Embryonic facial prominence (tissue), 1 donor: ENCODE measurements at regions not wholly inside any gene's neighbourhood (a gene's known extent, or its start where the extent isn't known, plus 50 kb on each side); places are given as distances from the start of the nearest gene placed in this dataset.

Experiments used
- DNase-seq: peaks from one replicate; pipeline ENCODE4 v3.0.0-alpha.2; 2016; ENCODE audit errors: extremely low spot score

DNA sequence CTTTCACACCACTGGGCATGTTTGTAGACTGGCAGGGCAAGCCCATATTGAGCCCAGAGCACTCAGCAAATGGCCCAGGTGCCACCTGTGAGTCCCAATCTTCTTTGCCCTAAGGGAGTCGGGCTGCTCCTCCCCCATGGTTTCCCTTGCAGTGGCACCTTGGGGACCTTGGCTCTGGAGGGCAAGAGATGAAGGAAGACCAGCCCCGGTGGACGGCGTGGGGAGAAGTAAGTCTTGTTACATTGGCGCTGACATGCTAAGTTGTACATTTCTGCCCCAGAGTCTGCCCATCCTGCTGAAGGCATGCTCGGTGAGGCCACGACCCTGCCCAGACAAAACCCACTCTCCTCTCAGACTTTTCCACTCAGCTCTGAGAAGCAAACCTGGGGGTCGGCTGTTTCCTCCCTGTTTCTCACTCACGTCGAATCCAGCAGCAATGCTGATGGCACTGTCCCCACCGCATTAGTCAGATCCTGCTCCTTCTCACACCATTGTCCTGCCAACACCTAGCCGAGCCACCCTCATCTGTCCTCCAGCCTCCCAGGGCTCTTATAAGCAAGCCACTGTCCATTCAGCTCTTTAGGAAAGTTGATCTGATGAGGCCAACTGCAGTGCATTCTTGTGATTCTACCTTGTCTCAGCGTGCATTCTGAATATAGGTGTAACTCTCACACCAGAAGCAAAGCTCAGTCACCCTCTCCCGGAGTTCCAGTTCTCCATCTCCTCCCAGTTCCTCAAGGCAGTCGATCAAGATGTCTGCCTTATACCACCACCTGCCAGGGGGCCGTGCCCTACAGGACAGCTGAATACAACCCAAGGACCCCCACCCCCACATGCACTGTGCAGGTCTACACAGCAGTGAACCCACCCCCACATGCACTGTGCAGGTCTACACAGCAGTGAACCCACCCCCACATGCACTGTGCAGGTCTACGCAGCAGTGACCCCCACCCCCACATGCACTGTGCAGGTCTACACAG is 827.1 kb downstream of the TBC1D22A start:
- no peak for DNase-seq

GRCh38 chr22:47588578-47588960 is 826.1 kb downstream of the TBC1D22A start:
- DNase-seq = no peak

DNA sequence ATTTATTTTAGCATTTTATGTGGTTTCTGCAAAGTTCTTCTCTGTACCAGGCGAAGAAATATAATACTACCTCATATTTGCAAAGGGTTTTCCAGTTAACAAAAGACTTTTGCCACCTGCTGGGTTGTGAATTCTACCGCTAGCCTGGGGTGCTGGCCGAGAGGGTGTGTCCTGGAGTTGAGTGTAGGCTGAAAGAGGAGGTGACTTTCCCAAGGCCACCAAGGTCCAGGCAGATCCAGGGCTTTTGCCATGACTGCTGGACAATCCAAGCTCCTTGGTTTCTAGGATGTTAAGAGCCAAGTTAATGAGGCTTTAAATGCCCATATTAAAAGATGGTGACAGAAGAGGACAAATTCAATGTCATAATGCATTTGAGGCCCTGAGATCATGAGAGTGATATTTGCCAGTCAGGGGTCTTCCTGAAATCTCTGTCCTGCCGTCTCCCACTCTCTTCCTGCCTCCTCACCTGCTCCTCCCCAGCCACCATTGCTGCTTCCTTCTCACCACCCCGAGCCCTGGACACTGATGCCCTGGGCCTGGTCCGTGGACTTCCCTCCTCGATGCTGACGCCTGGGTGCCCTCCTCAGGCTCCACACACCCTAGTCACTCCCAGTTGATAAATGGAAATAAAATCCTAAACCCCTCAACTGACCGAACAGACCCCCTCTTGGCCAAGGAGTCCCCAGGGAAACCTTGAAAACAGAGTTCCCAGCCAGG is 825.6 kb downstream of the TBC1D22A start:
- DNase-seq = no peak

- DNase-seq = no peak
Observed at GRCh38 chr22:47587361-47587760, 824.9 kb downstream of the TBC1D22A start.

DNA sequence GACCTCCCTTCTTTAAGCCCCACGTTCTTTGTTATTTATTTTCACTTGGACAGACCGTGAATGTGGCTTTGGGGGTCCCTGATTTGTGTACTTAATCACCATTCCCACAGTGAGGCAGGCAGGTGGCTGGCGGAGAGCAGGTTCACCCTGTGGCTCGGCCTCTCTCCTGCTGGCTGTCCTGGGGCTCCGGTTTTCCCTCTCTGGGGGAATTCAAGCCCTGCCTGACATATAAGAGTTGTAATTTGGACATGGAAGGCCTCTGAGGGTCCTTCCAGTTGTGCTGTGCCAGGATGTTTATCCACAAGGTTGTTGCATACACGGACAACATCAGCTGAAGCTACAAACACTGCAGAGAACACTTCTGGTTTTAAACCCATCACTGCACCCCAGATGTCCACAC is 824.5 kb downstream of the TBC1D22A start:
- DNase-seq = no peak

- no peak for DNase-seq
Observed at GRCh38 chr22:47586038-47586437, 823.6 kb downstream of the TBC1D22A start.

DNA sequence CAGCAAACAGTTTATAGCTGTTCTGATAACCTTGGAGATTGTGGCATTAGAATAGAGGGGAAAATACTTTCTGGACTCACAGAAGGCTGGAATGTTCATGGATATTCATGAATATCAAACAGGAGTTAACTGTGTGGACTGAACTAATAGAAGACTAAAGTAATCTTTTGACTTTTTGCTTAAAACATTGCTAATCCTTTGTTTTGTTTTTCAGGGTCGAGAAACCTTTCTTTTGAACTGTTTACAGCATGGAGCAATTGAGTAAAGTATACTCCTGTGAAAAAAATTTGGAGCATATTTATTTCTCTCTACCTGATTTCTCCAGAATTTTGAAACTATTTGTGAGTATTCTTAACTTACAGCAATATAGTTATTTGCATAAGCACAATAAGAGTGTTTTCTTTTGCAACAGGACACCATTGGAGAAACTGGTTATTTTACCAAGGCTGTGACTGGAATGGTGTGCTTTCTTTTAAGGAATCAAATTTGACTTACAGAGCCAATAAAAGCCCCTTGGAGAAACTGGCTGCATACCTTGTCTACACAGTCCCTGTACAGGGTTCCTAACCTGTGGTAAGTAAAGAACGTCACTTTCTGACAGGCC is 821.6 kb downstream of the TBC1D22A start:
- DNase-seq = no peak

DNA sequence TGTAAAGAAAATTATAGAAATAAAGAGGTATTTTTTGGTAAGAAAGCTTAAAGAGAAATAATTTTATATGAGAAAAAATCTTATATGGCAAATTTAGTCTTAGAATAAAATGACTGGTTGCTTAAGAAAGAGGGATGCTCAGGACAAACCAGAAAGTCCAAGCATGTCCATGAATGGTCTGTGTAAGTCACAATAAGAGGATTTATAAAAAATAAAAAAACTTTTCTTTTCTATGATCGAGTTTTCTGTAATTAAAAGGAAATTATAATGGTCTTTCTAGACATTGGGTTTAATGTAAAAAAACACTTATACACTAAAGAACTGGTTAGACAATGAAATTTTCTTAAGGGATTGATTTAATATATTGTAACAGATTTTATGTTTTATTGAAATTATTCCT is 819.6 kb downstream of the TBC1D22A start:
- no peak for DNase-seq

GRCh38 chr22:47580121-47580520 is 817.7 kb downstream of the TBC1D22A start:
- no peak for DNase-seq

DNA sequence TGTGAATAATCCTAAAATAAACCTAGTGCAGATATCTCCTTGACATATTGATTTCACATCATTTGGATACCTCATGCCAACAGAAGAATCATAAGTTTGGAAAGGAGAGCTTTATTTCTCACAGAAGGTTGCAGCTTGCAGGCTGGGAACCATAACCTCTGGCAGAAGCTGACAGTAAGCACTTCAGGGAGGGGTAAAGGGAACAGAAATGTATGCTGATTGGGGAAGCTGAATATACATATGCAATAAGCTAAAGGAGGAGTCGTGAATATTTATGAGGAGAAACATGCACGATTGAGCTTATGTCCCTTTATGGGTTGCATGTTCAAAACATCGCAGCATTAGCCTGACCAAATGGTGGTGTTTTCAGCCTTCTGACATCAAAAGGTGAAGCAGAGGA is 814.5 kb downstream of the TBC1D22A start:
- no peak for DNase-seq

GRCh38 chr22:47575291-47575690 is 812.8 kb downstream of the TBC1D22A start:
- DNase-seq = no peak

- no peak for DNase-seq
Observed at GRCh38 chr22:47574556-47574955, 812.1 kb downstream of the TBC1D22A start.

DNA sequence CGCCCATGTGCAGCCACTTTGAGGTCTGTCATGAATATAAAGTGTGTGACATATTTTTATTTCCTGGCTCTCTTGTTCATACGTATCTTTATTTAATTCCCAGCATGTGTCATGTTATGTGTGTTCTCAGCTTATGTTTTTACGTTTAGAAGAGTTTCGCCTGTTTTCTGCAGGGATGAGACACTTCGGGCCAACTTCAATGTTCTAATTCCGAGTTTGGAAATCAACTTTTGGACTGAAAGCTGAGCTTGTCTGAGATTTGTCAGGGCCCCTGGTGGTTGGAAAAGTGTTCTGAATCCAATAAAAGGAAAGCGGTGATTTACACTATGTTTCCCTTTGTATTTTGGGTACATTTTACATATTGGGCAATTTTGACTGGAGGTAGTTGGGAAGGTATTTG is 810.7 kb downstream of the TBC1D22A start:
- DNase-seq = no peak

- DNase-seq = no peak
Observed at GRCh38 chr22:47572443-47572842, 810.0 kb downstream of the TBC1D22A start.

DNA sequence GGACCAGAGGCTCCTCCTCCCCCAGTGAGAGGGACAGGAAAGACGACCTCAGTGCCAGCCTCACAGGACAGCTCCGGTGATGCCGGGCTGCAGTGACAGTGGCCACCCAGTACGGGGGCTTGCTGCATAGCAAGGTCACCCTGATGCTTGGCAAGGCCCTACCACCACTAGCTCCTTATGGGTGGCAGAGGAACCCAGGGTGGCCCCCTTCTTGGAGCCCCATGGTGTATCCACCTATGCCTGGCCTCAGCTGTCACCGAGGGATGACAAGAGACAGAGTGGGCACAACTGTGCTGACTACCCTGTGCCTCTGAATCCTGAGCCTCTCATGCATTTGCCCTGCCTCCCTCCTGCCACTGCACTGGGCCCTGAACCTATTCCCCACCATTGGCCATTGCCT is 809.2 kb downstream of the TBC1D22A start:
- DNase-seq = no peak

DNA sequence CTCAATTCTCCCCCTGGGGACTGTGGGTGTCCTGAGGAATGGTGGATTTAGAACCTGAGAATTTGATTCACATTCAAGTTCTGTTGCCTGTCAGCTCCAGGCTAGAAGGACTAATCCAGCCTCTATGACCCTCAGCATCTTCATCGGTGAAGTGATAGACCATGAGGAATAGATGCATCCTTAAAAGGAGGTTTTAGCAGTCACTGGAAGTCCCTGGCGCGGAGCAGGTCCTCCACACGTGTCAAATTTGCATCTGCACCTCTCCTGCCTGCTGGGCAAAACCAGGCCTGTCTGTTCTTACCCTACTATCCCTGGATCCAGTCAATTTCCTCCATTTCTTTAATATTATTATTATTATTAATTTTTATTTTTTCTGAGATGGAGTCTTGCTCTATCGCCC is 808.4 kb downstream of the TBC1D22A start:
- no peak for DNase-seq

DNA sequence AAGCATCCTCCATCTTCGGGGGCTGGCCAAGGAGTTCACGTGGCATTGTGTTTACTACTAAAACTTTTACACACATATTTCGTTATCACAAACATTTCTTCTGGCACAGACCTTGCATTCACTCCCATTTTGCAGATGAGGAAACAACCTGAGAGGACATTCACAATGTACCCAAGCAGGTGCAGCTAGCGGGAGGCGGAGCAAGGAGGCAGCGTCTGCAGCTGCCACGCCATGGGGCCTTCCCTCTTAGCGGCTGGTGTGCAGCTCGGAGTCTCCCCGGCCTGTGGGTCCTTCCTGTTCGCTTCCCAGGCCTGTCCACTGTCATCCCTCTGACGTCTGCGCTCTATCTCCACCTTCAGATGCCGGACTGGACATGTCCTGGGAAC is 807.8 kb downstream of the TBC1D22A start:
- no peak for DNase-seq

- no peak for DNase-seq
Observed at GRCh38 chr22:47569389-47570299, 807.2 kb downstream of the TBC1D22A start.

GRCh38 chr22:47568700-47569099 is 806.2 kb downstream of the TBC1D22A start:
- DNase-seq = no peak

- DNase-seq = no peak
Observed at GRCh38 chr22:47567126-47568090, 805.0 kb downstream of the TBC1D22A start.
